ENCODE measurements at regions not wholly inside any gene's neighbourhood (a gene's known extent, or its start where the extent isn't known, plus 50 kb on each side); places are given as distances from the start of the nearest gene placed in this dataset.
A peak's percentile ranks its signal among the peaks of the same experiment; 100 is the strongest.

GRCh38 chr4:3384391-3384770 lies 57.4 kb upstream of the HGFAC start:
- H3K36me3 ChIP-seq = no peaks in the 10 kb centered on the region
- intact Hi-C loops (cut with DNase I; ENCODE audit: low total_unique reads) = no loop called here
- H3K9me3 ChIP-seq = peaks cover 0 to 24% (median 20%) of the 10 kb centered on the region in 8 donors
- no peaks in the 10 kb centered on the region for H3K27me3 ChIP-seq (replicated peaks in 1 of 7)
- H3K4me1 ChIP-seq = peaks cover 17 to 54% (median 48%) of the 10 kb centered on the region in 6 donors
- peak overlapping the region in 4 of 8 donors; percentile 61 to 88 (median 76) for H3K27ac ChIP-seq
- peak overlapping the region in 2 of 8 donors; percentile 30 to 57 for H3K4me3 ChIP-seq
- TF ChIP-seq POLR2AphosphoS5 (IDR thresholded peaks at IDR 0.05) (no peak), CTCF (IDR thresholded peaks at IDR 0.05 in 8 of 11, conservative IDR thresholded peaks at IDR 0.05 in 3 of 11) (no peak), POLR2A (IDR thresholded peaks at IDR 0.05) (no peak)
- no peak for DNase-seq
- WGBS, 5 donors = 78 to 91% (median 84%) methylated on average over 6 to 7 of the region's 7 CpGs

GRCh38 chr4:3384771-3385710 lies 56.7 kb upstream of the HGFAC start:
- H3K9me3 ChIP-seq = peaks cover 0 to 17% (median 14%) of the 10 kb centered on the region in 8 donors
- H3K4me1 ChIP-seq = peaks cover 17 to 61% (median 52%) of the 10 kb centered on the region in 6 donors
- DNase-seq = peak; percentile 87
- WGBS, 5 donors = 40 to 48% (median 45%) methylated on average over 21 to 35 of the region's 35 CpGs
- intact Hi-C loops (cut with DNase I; ENCODE audit: low total_unique reads) = no loop called here
- peak overlapping the region in 4 of 8 donors; percentile 2 to 57 (median 22) for H3K4me3 ChIP-seq
- peak overlapping the region in 7 of 8 donors; percentile 19 to 88 (median 61) for H3K27ac ChIP-seq
- no peaks in the 10 kb centered on the region for H3K27me3 ChIP-seq (replicated peaks in 1 of 7)
- H3K36me3 ChIP-seq = no peaks in the 10 kb centered on the region
- TF ChIP-seq CTCF (IDR thresholded peaks at IDR 0.05 in 8 of 11, conservative IDR thresholded peaks at IDR 0.05 in 3 of 11) (no peak), POLR2AphosphoS5 (IDR thresholded peaks at IDR 0.05) (peak; percentile 55 to 77 (median 75))

- peaks cover 17 to 68% (median 56%) of the 10 kb centered on the region in 6 donors for H3K4me1 ChIP-seq
- peak overlapping the region in 6 of 8 donors; percentile 29 to 88 (median 64) for H3K27ac ChIP-seq
- intact Hi-C loops (cut with DNase I; ENCODE audit: low total_unique reads) = no loop called here
- H3K4me3 ChIP-seq = peak overlapping the region in 4 of 8 donors; percentile 2 to 57 (median 22)
- no peaks in the 10 kb centered on the region for H3K27me3 ChIP-seq (replicated peaks in 1 of 7)
- H3K9me3 ChIP-seq = peaks cover 0 to 9% (median 5%) of the 10 kb centered on the region in 8 donors
- no peak for TF ChIP-seq CTCF (IDR thresholded peaks at IDR 0.05 in 8 of 11, conservative IDR thresholded peaks at IDR 0.05 in 3 of 11)
- TF ChIP-seq POLR2AphosphoS5 (IDR thresholded peaks at IDR 0.05) = peak in 1 of 3 donors; percentile 0
- no peak for TF ChIP-seq POLR2A (IDR thresholded peaks at IDR 0.05)
- DNase-seq = peak; percentile 76
- H3K36me3 ChIP-seq = no peaks in the 10 kb centered on the region
- 85 to 92% (median 88%) methylated on average over 20 to 21 of the region's 21 CpGs for WGBS, 5 donors
Measured at GRCh38 chr4:3385711-3386420, 55.9 kb upstream of the HGFAC start.

Measured in spleen (tissue), 11 donors.